ENCODE measurements at regions not wholly inside any gene's neighbourhood (a gene's known extent, or its start where the extent isn't known, plus 50 kb on each side); places are given as distances from the start of the nearest gene placed in this dataset.

DNA sequence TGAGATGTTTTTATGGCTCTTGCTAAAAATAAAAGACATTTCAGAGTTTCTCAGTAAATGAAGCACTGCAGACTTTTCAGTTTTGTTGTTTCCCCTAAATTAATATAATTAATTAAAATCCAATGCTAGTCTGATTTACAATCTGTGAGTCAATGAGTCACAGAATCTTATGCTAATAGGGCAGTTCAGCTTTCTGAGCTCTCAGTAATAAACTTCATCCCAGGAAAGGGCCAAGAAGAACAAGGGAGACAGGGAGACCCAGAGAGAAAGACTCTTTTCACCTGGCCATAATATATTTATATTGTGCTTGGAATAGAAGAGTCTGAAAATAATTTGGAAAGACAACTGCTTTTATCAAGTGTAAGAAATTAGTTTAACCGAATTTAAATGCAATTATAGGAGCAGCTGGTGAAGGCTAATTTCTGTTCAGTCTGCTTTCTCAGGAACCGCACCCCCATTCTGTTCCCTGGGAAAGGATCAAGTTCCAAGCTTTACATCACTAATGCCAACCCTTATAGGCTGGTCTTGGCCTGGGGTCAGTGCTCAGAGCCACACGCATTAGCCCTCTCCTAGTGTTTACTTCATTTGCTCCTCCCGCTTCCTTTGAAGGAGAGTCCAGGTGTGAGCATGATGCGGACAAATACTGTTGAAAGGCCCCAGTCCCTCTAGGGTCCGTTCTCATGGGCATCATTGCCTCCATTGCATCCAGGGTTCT, 145.6 kb downstream of the ZBTB18 start:
- H3K4me1 ChIP-seq (ENCODE audit: control insufficient read depth, low read length), result no peaks in the 10 kb centered on the region
- TF ChIP-seq, protein P1, sequence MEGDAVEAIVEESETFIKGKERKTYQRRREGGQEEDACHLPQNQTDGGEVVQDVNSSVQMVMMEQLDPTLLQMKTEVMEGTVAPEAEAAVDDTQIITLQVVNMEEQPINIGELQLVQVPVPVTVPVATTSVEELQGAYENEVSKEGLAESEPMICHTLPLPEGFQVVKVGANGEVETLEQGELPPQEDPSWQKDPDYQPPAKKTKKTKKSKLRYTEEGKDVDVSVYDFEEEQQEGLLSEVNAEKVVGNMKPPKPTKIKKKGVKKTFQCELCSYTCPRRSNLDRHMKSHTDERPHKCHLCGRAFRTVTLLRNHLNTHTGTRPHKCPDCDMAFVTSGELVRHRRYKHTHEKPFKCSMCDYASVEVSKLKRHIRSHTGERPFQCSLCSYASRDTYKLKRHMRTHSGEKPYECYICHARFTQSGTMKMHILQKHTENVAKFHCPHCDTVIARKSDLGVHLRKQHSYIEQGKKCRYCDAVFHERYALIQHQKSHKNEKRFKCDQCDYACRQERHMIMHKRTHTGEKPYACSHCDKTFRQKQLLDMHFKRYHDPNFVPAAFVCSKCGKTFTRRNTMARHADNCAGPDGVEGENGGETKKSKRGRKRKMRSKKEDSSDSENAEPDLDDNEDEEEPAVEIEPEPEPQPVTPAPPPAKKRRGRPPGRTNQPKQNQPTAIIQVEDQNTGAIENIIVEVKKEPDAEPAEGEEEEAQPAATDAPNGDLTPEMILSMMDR (IDR thresholded peaks at IDR 0.05; ENCODE audit: low read depth, low read length, poor library complexity, severe bottlenecking), result no peak
- no peak for TF ChIP-seq EZH2phosphoT487 (IDR thresholded peaks at IDR 0.05; ENCODE audit: borderline replicate concordance, low read length)
- H3K9me2 ChIP-seq (replicated peaks; ENCODE audit: control insufficient read depth, low read length), result no peaks in the 10 kb centered on the region
- H4K20me1 ChIP-seq (ENCODE audit: control insufficient read depth, insufficient read depth, low read depth, low read length), result no peaks in the 10 kb centered on the region
- no peaks in the 10 kb centered on the region for H3K36me3 ChIP-seq (ENCODE audit: control insufficient read depth, low read length)
- H3K9me3 ChIP-seq (ENCODE audit: control insufficient read depth, insufficient read depth, low read length), result no peaks in the 10 kb centered on the region
- H3K27me3 ChIP-seq (ENCODE audit: control insufficient read depth, low read length), result no peaks in the 10 kb centered on the region; the same call in 1 of the 2 replicates
- H3K79me2 ChIP-seq (ENCODE audit: control insufficient read depth, low read length), result no peaks in the 10 kb centered on the region
- H3K27ac ChIP-seq (ENCODE audit: low read depth, low read length), result no peak overlapping the region
- no peak overlapping the region for H3K4me3 ChIP-seq (ENCODE audit: low read length)
- H3F3A ChIP-seq (ENCODE audit: control insufficient read depth, insufficient read depth), result no peaks in the 10 kb centered on the region
- no peak overlapping the region for H3K4me2 ChIP-seq (ENCODE audit: low read length)

- Histone ChIP-seq H3K79me2 (ENCODE audit: control insufficient read depth, low read length) (no peaks in the 10 kb centered on the region), H3K9me3 (ENCODE audit: control insufficient read depth, insufficient read depth, low read length) (no peaks in the 10 kb centered on the region), H3K27ac (ENCODE audit: low read depth, low read length) (no peak overlapping the region), H3K27me3 (ENCODE audit: control insufficient read depth, low read length) (no peaks in the 10 kb centered on the region; the same call in 1 of the 2 replicates), H3K4me2 (ENCODE audit: low read length) (no peak overlapping the region), H4K20me1 (ENCODE audit: control insufficient read depth, insufficient read depth, low read depth, low read length) (no peaks in the 10 kb centered on the region), H3K4me3 (ENCODE audit: low read length) (no peak overlapping the region), H3K4me1 (ENCODE audit: control insufficient read depth, low read length) (no peaks in the 10 kb centered on the region), H3K9me2 (replicated peaks; ENCODE audit: control insufficient read depth, low read length) (no peaks in the 10 kb centered on the region), H3K36me3 (ENCODE audit: control insufficient read depth, low read length) (no peaks in the 10 kb centered on the region), H3F3A (ENCODE audit: control insufficient read depth, insufficient read depth) (no peaks in the 10 kb centered on the region)
- no peak for TF ChIP-seq EZH2phosphoT487 (IDR thresholded peaks at IDR 0.05; ENCODE audit: borderline replicate concordance, low read length)
- TF ChIP-seq, protein P1 (IDR thresholded peaks at IDR 0.05; ENCODE audit: low read depth, low read length, poor library complexity, severe bottlenecking), result no peak
These were observed 146.8 kb downstream of the ZBTB18 start for GRCh38 chr1:244197851-244198375.

DNA sequence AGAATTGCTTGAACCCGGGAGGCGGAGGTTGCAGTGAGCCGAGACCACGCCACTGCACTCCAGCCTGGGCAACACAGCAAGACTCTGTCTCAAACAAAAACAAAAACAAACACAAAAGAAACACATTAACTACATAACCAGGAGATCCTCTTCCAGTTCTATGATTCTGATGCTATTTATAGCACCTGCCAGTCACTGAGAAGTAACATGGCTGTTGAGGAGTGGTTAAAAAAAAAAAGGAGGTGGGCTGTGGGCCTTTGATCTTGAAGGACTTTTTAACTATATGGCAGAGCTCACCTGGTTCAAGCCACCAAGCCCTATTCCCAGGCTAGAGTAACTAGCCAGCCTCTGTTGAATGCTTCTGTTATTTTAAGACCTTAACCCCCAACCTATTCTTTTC, 148.8 kb downstream of the ZBTB18 start:
- no peaks in the 10 kb centered on the region for H3K79me2 ChIP-seq (ENCODE audit: control insufficient read depth, low read length)
- H3K9me3 ChIP-seq (ENCODE audit: control insufficient read depth, insufficient read depth, low read length), result no peaks in the 10 kb centered on the region
- H3K36me3 ChIP-seq (ENCODE audit: control insufficient read depth, low read length), result no peaks in the 10 kb centered on the region
- no peaks in the 10 kb centered on the region for H4K20me1 ChIP-seq (ENCODE audit: control insufficient read depth, insufficient read depth, low read depth, low read length)
- no peak overlapping the region for H3K4me2 ChIP-seq (ENCODE audit: low read length)
- H3K4me3 ChIP-seq (ENCODE audit: low read length), result no peak overlapping the region
- no peak for TF ChIP-seq EZH2phosphoT487 (IDR thresholded peaks at IDR 0.05; ENCODE audit: borderline replicate concordance, low read length)
- TF ChIP-seq, protein P1 (IDR thresholded peaks at IDR 0.05; ENCODE audit: low read depth, low read length, poor library complexity, severe bottlenecking), result no peak
- no peaks in the 10 kb centered on the region for H3K9me2 ChIP-seq (replicated peaks; ENCODE audit: control insufficient read depth, low read length)
- no peaks in the 10 kb centered on the region for H3F3A ChIP-seq (ENCODE audit: control insufficient read depth, insufficient read depth)
- H3K27ac ChIP-seq (ENCODE audit: low read depth, low read length), result no peak overlapping the region
- no peaks in the 10 kb centered on the region; the same call in 1 of the 2 replicates for H3K27me3 ChIP-seq (ENCODE audit: control insufficient read depth, low read length)
- H3K4me1 ChIP-seq (ENCODE audit: control insufficient read depth, low read length), result no peaks in the 10 kb centered on the region
